ENCODE measurements at regions not wholly inside any gene's neighbourhood (a gene's known extent, or its start where the extent isn't known, plus 50 kb on each side); places are given as distances from the start of the nearest gene placed in this dataset.

- no peak for TF ChIP-seq CTCF (conservative IDR thresholded peaks at IDR 0.05 in 1 of 2, IDR thresholded peaks at IDR 0.05 in 1 of 2; ENCODE audit: low read depth in 1 of 2, low read length in 2 of 2)
- no peak for TF ChIP-seq EZH2 (IDR thresholded peaks at IDR 0.05; ENCODE audit: low read length, missing control alignments)
These were observed 241.9 kb downstream of the EIPR1 start for GRCh38 chr2:3135676-3136075.

All from fibroblast of lung (primary cell).